GM18505 (cell line): ENCODE measurements at regions not wholly inside any gene's neighbourhood (a gene's known extent, or its start where the extent isn't known, plus 50 kb on each side); places are given as distances from the start of the nearest gene placed in this dataset.

ENCODE experiments used
- ATAC-seq: cut with Tn5 transposase; IDR thresholded peaks from one replicate; pipeline ENCODE4 v1.9.1; 2021; ENCODE audit not compliant: unreplicated experiment
- POLR2A ChIP-seq: IDR thresholded peaks from 4 replicates; pipeline ENCODE4 v1.6.1; 2011; ENCODE audit warnings: borderline replicate concordance; ENCODE audit not compliant: insufficient read depth, insufficient read length; ENCODE audit errors: extremely low read depth

- no peak for ATAC-seq
- no peak for TF ChIP-seq POLR2A
These were observed 2139.8 kb upstream of the CELF4 start for GRCh38 chr18:39705362-39705761.

GRCh38 chr18:39702888-39703287 lies 2137.3 kb upstream of the CELF4 start:
- ATAC-seq: no peak
- no peak for TF ChIP-seq POLR2A

- TF ChIP-seq POLR2A: no peak
- no peak for ATAC-seq
These were observed 2136.2 kb upstream of the CELF4 start for GRCh38 chr18:39701839-39702238.

GRCh38 chr18:39701055-39701783 lies 2135.6 kb upstream of the CELF4 start:
- no peak for TF ChIP-seq POLR2A
- ATAC-seq: no peak

GRCh38 chr18:39699340-39699964 lies 2133.9 kb upstream of the CELF4 start:
- no peak for ATAC-seq
- TF ChIP-seq POLR2A: no peak

- ATAC-seq: no peak
- no peak for TF ChIP-seq POLR2A
These were observed 2132.8 kb upstream of the CELF4 start for GRCh38 chr18:39698436-39698835.

GRCh38 chr18:39693359-39693758 lies 2127.8 kb upstream of the CELF4 start:
- no peak for ATAC-seq
- no peak for TF ChIP-seq POLR2A

- no peak for TF ChIP-seq POLR2A
- ATAC-seq: no peak
These were observed 2126.9 kb upstream of the CELF4 start for GRCh38 chr18:39692367-39693015.

- no peak for ATAC-seq
- TF ChIP-seq POLR2A: no peak
These were observed 2119.8 kb upstream of the CELF4 start for GRCh38 chr18:39685303-39685902.

- TF ChIP-seq POLR2A: no peak
- ATAC-seq: no peak
These were observed 2115.5 kb upstream of the CELF4 start for GRCh38 chr18:39681061-39681460.

GRCh38 chr18:39675906-39676305 lies 2110.3 kb upstream of the CELF4 start:
- ATAC-seq: no peak
- TF ChIP-seq POLR2A: no peak

GRCh38 chr18:39675368-39675767 lies 2109.8 kb upstream of the CELF4 start:
- no peak for ATAC-seq
- no peak for TF ChIP-seq POLR2A

GRCh38 chr18:39672171-39672570 lies 2106.6 kb upstream of the CELF4 start:
- ATAC-seq: no peak

More at GRCh38 chr18:39672171-39672570, 2106.6 kb upstream of the CELF4 start:
- no peak for TF ChIP-seq POLR2A
